Heart left ventricle (tissue), 13 donors: ENCODE measurements at regions not wholly inside any gene's neighbourhood (a gene's known extent, or its start where the extent isn't known, plus 50 kb on each side); places are given as distances from the start of the nearest gene placed in this dataset.

ENCODE experiments used
- POLR2A ChIP-seq, 2 donors: fragments of 450-650 bp; IDR thresholded peaks; one replicate each; pipeline ENCODE4 v1.6.1; 2017; ENCODE audit warnings: antibody characterized with exemption in 2 of 2, mild to moderate bottlenecking in 2 of 2, moderate library complexity in 2 of 2
- TF ChIP-seq, protein P1 (sequence below), 12 donors: fragments of 200-600 bp; sonication (generic) in 4 of 12; IDR thresholded peaks; one replicate each; pipeline versions ENCODE4 v1.5.0 to v1.8.0; 2018 to 2022; ENCODE audit warnings: antibody characterized with exemption in 12 of 12, mild to moderate bottlenecking in 5 of 12
- donor health status: ischemic (EF 13 %, LVEDD 7.1; RV severe dilation, severe dysfunction).
- donor health status: DM: no; HTN: yes; CAD: no.
- donor health status: DM: no; HTN: no; CAD: no.
- donor health status: ischemic (EF 25% LVEDD 6.9; RV normal size, moderate dysfunction).
- donor health status: ischemic (EF 25% LVEDD 5.7; RV mildly dilated, moderate dysfunction).
- donor health status: ischemic (EF 35%, LVEDD 5.7; RV mildly dilated, moderate dysfunction).
- donor health status: nonischemic (EF 11% LVEDD 7.7; RV severe dilation, severe dysfunction).
- donor health status: DM: yes; HTN: yes; CAD: no.
- donor health status: PGD.
- donor health status: ischemic (EF 29% LVEDD 5.4; RV normal size, mild dysfunction).
- donor health status: nonischemic (EF 23%, LVEDD 6.1; RV moderate dilation, normal function).

DNA sequence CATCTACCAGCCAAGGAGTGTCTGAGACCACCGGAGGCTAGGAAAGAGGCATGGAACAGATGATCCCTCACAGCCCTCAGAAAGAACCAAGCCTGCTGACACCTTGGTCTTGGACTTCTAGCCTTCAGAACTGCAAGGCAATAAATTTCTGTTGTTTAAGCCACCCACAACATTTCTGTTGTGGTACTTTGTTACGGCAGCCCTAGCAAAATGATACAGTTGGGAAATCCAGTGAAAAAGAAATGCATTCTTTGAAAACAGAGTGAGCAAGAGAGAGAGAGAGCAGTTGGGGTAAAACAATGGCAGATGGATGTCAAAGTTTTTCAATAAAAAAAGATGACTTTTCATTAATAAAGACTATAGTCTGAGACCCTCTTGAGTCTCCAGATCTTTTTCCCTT lies 219.4 kb downstream of the NFKBIZ start:
- TF ChIP-seq, protein P1, sequence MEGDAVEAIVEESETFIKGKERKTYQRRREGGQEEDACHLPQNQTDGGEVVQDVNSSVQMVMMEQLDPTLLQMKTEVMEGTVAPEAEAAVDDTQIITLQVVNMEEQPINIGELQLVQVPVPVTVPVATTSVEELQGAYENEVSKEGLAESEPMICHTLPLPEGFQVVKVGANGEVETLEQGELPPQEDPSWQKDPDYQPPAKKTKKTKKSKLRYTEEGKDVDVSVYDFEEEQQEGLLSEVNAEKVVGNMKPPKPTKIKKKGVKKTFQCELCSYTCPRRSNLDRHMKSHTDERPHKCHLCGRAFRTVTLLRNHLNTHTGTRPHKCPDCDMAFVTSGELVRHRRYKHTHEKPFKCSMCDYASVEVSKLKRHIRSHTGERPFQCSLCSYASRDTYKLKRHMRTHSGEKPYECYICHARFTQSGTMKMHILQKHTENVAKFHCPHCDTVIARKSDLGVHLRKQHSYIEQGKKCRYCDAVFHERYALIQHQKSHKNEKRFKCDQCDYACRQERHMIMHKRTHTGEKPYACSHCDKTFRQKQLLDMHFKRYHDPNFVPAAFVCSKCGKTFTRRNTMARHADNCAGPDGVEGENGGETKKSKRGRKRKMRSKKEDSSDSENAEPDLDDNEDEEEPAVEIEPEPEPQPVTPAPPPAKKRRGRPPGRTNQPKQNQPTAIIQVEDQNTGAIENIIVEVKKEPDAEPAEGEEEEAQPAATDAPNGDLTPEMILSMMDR (IDR thresholded peaks at IDR 0.05), result no peak
- no peak for TF ChIP-seq POLR2A (IDR thresholded peaks at IDR 0.05)
